Islet of Langerhans (tissue), 1 donor: ENCODE measurements at regions not wholly inside any gene's neighbourhood (a gene's known extent, or its start where the extent isn't known, plus 50 kb on each side); places are given as distances from the start of the nearest gene placed in this dataset.

Experiments used
- FAIRE-seq: peaks from one replicate; lab custom pipeline; 2011; peaks lifted over from hg19 to GRCh38; lab: Jason Lieb, UNC

DNA sequence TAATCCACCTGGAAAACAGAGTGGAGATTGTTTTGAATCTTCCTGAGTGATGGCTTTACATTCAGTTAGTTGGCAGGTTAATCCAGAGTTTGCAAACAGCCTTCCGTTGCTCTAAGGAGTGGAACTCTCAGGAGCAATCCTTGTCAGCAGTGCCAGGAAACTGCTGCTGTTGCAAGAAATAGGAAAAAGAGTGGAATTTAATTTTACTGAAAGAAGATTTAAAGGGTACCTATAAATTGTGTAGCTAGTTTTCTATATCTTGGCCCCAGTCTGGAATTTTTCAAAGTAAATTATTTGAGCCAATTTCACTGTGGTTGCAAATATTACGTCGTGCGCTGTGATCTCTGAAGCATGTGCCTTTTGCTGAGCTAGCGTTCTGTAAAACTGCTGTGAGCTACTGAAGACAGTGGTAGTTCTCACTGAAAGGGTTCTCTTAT, 55.5 kb upstream of the SLC5A12 start:
- FAIRE-seq = no peak

- FAIRE-seq = no peak
Measured at GRCh38 chr11:26778000-26778757, 56.3 kb upstream of the SLC5A12 start.

DNA sequence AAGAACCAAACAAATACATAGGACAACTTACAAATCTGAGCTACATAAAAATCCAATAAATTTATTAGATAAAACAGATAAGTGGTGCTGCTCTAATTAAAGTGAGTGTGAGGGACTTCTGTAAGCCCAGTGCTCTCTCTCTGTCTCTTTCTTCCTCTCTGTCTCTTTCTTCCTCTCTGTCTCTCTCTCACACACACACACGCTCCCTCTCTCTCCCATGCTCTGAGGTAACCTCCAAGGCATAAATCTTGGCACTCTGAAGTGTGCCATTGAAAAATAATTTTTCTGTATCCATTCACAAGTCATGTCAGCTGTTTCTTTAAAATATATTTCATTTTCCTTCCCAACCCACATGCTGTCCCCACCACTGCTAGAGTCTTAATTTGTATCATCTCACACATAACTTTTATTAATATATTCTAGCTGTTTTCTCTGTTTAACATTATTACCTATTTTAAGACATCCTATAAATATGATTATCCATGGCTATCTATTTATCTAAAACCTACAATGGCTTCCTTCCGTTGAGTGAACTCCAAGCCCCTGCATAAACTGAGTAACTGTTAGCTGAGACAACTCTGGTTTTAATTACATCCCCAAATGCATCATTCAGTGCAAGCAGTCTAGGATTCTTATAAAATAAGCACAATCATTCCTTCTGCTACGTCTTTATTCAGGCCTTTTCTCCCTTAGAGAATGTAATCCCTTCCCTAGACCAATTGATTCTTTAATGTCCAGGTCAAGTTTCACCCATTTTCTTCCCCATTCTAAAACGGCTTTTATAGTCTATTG, 57.4 kb upstream of the SLC5A12 start:
- no peak for FAIRE-seq

DNA sequence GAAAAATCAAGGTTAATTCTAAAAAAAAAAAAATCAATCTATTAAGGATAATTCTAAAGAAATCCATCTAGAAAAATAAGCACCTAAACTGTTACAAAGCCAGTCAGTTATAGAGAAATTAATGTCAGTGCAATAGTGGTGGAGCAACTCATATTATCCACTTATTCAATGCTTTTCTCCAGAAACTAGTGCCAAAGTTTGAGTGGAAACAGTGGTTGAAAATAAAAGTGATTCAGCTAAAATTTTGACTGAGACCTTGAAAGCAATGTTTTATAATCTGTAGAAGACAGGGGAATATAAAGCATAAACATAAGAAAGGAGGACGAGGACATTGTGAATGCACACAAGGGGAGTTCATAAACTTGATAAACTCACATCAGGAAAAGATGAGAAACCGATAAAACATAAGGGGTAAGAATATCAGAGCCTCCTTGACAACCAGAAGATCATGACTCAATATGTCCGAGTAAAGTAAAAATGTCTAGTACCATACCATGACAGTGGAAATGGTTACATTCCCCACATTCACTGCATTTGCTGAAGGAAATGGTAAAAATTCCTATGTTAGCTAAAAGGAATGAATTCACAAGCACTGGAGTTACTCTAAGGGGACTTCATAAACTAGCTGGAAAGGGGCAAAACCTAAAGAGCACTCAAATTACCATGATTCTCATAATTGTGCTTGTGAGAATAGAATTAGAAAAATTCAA, 58.7 kb upstream of the SLC5A12 start:
- FAIRE-seq = no peak

DNA sequence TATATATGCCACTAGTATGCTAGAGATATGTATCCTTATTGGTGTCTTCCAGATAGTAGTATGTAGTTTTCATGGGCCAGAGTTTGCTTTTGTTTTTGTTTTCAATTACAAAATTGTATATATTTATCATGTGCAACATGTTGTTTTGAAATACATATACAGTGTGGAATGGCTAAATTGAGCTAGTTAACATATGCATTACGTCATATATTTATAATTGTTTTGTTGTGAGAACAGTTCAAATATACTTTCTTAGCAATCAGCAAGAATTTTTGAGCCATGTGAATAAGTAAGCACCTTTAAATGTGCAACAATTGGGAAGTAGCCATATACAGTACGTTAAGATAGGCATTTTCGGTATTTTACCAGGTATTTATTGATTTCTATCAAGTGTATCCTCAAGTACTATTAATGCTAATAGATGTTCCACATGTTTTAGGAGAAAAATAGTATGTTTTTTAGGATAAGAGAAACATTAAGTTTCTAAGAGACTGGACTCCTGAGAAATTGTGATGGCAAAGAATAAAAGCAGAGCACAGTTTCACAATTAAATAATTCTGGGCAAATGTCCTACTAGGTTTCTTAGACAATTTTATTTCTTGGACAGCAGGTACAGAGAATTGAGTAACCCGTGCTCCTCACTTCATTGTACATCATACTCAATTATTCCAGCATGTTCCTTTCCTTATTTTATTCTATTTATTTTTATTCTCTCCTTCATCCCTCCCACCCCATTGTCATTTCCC, 60.5 kb upstream of the SLC5A12 start:
- FAIRE-seq = no peak

DNA sequence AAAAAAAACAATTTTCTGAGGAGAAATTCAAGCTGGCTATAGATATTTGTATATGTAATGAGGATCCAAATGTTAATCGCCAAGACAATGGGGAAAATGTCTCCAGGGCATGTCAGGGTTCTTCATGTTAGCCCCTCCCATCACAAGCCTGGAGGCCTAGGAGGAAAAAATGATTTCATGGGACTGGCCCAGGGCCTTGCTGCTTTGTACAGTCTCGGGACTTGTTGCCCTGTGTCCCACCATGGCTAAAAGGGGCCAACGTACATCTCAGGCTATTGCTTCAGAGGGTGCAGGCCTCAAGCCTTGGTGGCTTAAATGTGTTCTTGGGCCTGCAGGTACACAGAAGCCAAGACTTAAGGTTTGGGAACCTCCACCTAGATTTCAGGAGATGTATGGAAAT, 62.1 kb upstream of the SLC5A12 start:
- FAIRE-seq = no peak

- FAIRE-seq = no peak
Measured at GRCh38 chr11:26790738-26791137, 68.9 kb upstream of the SLC5A12 start.

- no peak for FAIRE-seq
Measured at GRCh38 chr11:26792941-26793340, 71.1 kb upstream of the SLC5A12 start.

DNA sequence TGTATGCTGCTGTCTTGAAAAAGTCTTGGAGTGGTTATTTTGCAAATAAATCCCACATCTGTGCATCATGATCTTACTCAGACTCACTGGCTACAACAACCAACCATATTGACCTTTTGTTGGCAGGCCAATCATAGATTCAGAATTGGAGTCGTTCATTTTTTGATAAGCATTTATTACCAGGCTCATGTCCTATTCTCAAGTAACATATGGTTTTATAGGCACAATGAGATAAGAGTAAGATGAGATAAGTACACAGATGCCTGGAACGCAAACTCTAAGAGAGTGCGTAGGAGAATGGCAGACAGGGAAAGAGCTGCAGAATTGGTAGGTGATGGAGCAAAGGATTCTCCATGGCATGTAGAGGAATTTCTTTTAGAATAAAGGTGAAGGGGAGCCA, 71.6 kb upstream of the SLC5A12 start:
- no peak for FAIRE-seq

- FAIRE-seq = no peak
Measured at GRCh38 chr11:26801601-26802000, 79.7 kb upstream of the SLC5A12 start.

DNA sequence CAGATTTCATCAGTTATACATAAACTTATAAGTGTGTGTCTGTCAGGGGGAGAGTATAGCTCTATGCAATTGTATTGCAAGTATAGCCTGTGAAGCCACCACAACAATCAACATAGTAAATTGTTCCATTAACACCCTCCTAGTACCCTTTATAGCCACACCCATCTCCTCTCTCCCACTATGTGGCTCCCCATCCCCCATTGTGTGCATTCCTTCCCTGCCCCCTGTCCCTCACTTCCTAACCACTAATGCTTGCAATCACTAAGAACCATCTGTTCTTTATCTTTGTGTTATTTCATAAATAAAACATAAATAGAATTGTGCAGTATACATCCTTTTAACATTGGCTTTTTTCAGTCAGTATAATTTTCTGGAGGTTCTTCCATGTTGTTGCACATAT, 83.1 kb upstream of the SLC5A12 start:
- no peak for FAIRE-seq

GRCh38 chr11:26806219-26806618, 84.4 kb upstream of the SLC5A12 start:
- FAIRE-seq = no peak

GRCh38 chr11:26820739-26821138, 98.9 kb upstream of the SLC5A12 start:
- no peak for FAIRE-seq

DNA sequence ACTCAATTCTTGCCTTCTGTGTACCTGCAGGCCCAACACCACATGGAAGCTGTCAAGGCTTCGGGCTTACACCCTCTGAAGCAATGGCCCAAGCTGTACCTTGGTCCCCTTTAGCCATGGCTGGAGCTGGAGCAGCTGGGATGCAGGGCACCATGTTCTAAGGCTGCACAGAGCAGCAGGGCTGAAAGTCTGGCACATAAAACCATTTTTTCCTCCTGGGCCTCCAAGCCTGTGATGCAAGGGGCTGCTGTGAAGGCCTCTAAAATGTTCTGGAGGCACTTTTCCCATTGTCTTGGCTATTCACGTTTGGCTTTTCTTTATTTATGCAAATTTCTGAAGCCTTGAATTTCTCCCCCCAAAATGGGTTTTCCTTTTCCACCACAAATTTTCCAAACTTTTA, 102.1 kb upstream of the SLC5A12 start:
- FAIRE-seq = no peak

GRCh38 chr11:26827567-26828081, 105.8 kb upstream of the SLC5A12 start:
- FAIRE-seq = peak; percentile 70

DNA sequence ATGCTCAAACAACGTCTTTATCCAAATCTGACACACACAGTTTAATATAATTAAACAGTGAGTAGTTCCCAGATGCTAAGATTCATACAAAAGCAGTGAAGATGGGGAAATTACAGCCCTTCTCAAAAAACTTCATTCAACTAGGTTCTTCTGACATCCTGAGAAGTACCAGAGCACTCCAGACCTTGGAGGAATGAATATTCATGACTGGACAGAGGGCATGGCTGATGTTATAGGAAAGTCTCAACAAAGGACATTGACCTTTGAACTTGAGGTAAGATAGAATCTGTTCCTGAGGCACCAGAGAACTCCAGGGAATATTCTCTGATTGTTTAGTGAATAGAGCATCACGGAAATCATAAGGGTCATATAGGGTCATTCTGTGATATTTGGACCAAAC, 106.4 kb upstream of the SLC5A12 start:
- FAIRE-seq = no peak

DNA sequence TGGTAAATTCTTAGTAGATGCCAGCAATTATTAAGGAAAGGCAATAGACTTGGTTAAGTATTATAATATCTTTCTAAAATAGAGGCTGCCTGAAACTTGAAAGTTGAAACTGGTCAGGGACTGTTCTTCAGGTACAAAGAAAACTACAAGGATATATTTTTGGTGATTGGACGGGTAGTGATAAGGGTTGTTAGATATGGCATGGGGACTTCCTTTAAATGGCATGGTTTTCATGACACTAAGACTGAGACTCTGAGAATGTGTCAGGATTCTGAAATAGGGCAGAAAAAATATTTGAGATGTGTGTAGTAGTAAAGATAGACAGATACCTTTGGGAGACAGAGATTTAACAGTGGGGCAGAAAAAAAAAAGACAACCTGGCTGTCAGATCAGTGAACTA, 108.4 kb upstream of the SLC5A12 start:
- FAIRE-seq = no peak

GRCh38 chr11:26830757-26831156, 108.9 kb upstream of the SLC5A12 start:
- FAIRE-seq = no peak

GRCh38 chr11:26834601-26835000, 112.7 kb upstream of the SLC5A12 start:
- peak; percentile 51 for FAIRE-seq

- no peak for FAIRE-seq
Measured at GRCh38 chr11:26835611-26836010, 113.8 kb upstream of the SLC5A12 start.

DNA sequence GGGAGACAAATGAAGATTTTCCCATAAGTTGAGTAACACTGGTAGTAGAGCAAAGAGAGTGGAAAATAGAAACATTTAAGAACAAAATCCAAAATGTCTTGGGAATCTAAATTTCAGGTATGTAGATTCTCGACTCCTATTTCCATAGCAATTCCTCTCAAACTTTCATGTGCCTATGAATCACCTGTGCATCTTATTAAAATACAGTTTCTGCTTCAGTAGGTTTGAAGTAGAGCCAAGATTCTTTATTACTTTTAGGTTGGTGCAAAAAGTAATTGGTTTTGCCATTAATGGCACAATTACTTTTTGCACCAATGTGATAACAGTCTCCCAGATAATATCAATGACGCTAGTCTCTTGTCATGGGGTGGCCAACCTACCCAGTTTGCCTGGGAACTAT, 115.3 kb upstream of the SLC5A12 start:
- FAIRE-seq = no peak
